Sigmoid colon (tissue), 6 donors: ENCODE measurements at regions not wholly inside any gene's neighbourhood (a gene's known extent, or its start where the extent isn't known, plus 50 kb on each side); places are given as distances from the start of the nearest gene placed in this dataset.

Source experiments
- DNase-seq: peaks from one replicate; pipeline ENCODE4 v3.0.0-alpha.2; 2019
- H3K27ac ChIP-seq, 4 donors: fragments of 200-600 bp; sonication (generic); one replicate each; pipeline ENCODE4 v1.5.1; 2016 to 2019; ENCODE audit warnings: mild to moderate bottlenecking in 1 of 4
- H3K27me3 ChIP-seq, 3 donors: fragments of 200-600 bp; sonication (generic); one replicate each; pipeline ENCODE4 v1.5.1; 2019; ENCODE audit warnings: mild to moderate bottlenecking in 1 of 3
- H3K36me3 ChIP-seq, 4 donors: fragments of 200-600 bp; sonication (generic); one replicate each; pipeline ENCODE4 v1.5.1; 2016 to 2019
- H3K4me1 ChIP-seq, 4 donors: fragments of 200-600 bp; sonication (generic); one replicate each; pipeline ENCODE4 v1.5.1; 2017 to 2019
- H3K4me3 ChIP-seq, 4 donors: fragments of 200-600 bp; sonication (generic); one replicate each; pipeline ENCODE4 v1.5.1; 2017 to 2019; ENCODE audit warnings: mild to moderate bottlenecking in 2 of 4, moderate library complexity in 1 of 4
- H3K9me3 ChIP-seq, 4 donors: fragments of 200-600 bp in 3 of 4; sonication (generic) in 3 of 4; one replicate each; pipeline versions ENCODE4 v1.5.1 to v1.6.1; 2013 to 2019
- EP300 ChIP-seq, 4 donors: sonication (generic); formaldehyde crosslinking; IDR thresholded peaks; one replicate each; pipeline ENCODE4 v1.6.1; 2017; ENCODE audit warnings: antibody characterized with exemption in 4 of 4
- POLR2A ChIP-seq, 2 donors: fragments of 450-650 bp; IDR thresholded peaks; one replicate each; pipeline ENCODE4 v1.6.1; 2016; ENCODE audit warnings: antibody characterized with exemption in 2 of 2, mild to moderate bottlenecking in 2 of 2, moderate library complexity in 2 of 2
- POLR2AphosphoS5 ChIP-seq, 4 donors: sonication (generic); formaldehyde crosslinking; IDR thresholded peaks; one replicate each; pipeline ENCODE4 v1.6.1; 2017; ENCODE audit warnings: antibody characterized with exemption in 4 of 4
- WGBS, 2 donors: extraction: QIAGEN DNeasy Blood & Tissue Kit; methylation state at CpG; one replicate each; pipeline ENCODE4 v1.1.7; 2013; 5-methylcytosine and 5-hydroxymethylcytosine counted together
- intact Hi-C: fragments of 100-400 bp; cut with DNase I; formaldehyde crosslinking; loops from one replicate; pipeline ENCODE4 v1.15.1; 2023
- TF ChIP-seq, protein P1 (sequence below), 4 experiments: fragments of 450-650 bp in 3 of 4; fragments of 200-600 bp in 1 of 4; IDR thresholded peaks; one replicate each; pipeline ENCODE4 v1.5.1; 2016 to 2019; ENCODE audit warnings: antibody characterized with exemption in 4 of 4, mild to moderate bottlenecking in 3 of 4, moderate library complexity in 2 of 4
- donor health status: healthy with polysubstance abuse.
- donor health status: healthy.

DNA sequence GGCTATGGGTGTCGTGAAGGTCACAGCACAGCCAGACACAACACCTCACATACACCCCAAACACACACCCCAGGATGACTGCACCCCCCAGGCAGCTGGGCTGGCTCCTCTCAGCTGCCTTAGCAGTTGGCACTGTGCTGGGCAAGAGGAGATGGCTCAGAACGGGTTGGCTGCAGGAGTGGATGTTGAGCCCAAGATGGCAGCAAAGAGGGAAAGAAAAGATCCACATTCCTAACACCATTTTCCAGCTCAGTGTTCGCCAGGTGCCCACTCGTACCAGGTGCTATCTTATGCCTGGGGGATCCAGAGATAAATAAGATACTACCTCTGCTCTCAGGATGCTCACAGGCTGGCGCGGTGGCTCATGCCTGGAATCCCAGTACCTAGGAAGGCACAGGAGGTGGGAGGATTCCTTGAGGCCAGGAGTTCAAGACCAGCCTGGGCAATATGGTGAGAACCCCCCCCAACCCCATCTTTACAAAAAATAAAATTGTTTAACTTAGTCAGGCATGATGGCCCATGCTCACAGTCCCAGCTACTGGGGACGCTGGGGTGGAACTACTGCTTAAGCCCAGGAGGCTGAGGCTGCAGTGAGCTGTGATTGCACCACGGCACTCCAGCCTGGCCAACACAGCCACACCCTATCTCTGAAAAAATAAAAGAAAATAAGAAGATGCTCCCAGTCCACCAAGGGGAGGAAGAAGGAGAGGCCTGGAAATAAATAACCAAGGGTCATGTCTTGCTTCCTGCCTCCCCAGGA lies 89.7 kb upstream of the ZNF507 start:
- no peaks in the 10 kb centered on the region for H3K9me3 ChIP-seq
- no peak for DNase-seq
- intact Hi-C loops = no loop called here
- no peaks in the 10 kb centered on the region for H3K4me1 ChIP-seq
- 78 to 86% methylated on average over 8 of the region's 8 CpGs for WGBS, 2 donors
- no peak overlapping the region for H3K4me3 ChIP-seq
- no peaks in the 10 kb centered on the region for H3K27me3 ChIP-seq
- no peak overlapping the region for H3K27ac ChIP-seq
- H3K36me3 ChIP-seq = no peaks in the 10 kb centered on the region
- no peak for TF ChIP-seq POLR2AphosphoS5 (IDR thresholded peaks at IDR 0.05)
- TF ChIP-seq POLR2A (IDR thresholded peaks at IDR 0.05) = no peak
- TF ChIP-seq, protein P1, sequence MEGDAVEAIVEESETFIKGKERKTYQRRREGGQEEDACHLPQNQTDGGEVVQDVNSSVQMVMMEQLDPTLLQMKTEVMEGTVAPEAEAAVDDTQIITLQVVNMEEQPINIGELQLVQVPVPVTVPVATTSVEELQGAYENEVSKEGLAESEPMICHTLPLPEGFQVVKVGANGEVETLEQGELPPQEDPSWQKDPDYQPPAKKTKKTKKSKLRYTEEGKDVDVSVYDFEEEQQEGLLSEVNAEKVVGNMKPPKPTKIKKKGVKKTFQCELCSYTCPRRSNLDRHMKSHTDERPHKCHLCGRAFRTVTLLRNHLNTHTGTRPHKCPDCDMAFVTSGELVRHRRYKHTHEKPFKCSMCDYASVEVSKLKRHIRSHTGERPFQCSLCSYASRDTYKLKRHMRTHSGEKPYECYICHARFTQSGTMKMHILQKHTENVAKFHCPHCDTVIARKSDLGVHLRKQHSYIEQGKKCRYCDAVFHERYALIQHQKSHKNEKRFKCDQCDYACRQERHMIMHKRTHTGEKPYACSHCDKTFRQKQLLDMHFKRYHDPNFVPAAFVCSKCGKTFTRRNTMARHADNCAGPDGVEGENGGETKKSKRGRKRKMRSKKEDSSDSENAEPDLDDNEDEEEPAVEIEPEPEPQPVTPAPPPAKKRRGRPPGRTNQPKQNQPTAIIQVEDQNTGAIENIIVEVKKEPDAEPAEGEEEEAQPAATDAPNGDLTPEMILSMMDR (IDR thresholded peaks at IDR 0.05) = no peak
- no peak for TF ChIP-seq EP300 (IDR thresholded peaks at IDR 0.05)

- Histone ChIP-seq H3K27me3 (no peaks in the 10 kb centered on the region), H3K27ac (no peak overlapping the region), H3K36me3 (no peaks in the 10 kb centered on the region), H3K9me3 (no peaks in the 10 kb centered on the region), H3K4me1 (no peaks in the 10 kb centered on the region), H3K4me3 (no peak overlapping the region)
- WGBS, 2 donors = 78 to 80% methylated on average over 15 of the region's 15 CpGs
- TF ChIP-seq, protein P1 (IDR thresholded peaks at IDR 0.05) = no peak
- TF ChIP-seq EP300 (IDR thresholded peaks at IDR 0.05) (no peak), POLR2A (IDR thresholded peaks at IDR 0.05) (no peak), POLR2AphosphoS5 (IDR thresholded peaks at IDR 0.05) (no peak)
- DNase-seq = no peak
- intact Hi-C loops = no loop called here
Measured at GRCh38 chr19:32256341-32256975, 89.0 kb upstream of the ZNF507 start.

DNA sequence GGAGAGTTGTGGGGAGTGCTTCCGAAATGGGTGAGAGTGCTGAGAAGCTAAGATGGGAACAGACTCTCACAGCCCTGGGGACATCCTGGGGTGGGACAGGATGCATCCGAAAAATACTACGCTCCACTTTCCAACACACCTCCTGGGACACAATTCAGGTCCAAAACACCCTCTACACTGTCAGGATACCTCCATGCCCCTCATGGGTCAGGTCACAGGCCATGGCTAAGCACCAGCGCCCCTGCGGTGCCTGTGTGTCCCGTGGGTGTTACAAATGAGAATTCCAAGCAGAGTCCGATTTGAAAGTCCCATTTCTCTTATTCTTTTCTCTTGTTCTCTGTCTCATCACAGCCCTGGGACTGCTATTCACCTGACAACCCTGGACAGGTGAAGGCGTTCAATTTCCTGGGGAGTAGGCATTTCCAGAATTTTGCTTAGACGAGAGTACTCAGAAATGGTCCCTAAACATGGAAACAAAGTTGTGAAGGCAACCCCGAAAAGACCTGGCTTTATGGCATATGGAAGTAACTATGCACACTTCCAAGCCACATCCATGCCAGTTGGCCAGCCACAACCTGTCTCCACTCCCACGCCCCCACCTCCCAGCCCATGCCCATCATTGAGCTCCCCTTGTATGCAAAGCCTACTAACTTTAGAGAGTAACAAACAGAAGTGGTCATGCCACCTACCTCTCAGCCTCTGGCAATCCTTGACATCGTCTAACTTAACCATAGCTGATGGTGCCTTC lies 87.9 kb upstream of the ZNF507 start:
- 78 to 82% methylated on average over 12 of the region's 12 CpGs for WGBS, 2 donors

DNA sequence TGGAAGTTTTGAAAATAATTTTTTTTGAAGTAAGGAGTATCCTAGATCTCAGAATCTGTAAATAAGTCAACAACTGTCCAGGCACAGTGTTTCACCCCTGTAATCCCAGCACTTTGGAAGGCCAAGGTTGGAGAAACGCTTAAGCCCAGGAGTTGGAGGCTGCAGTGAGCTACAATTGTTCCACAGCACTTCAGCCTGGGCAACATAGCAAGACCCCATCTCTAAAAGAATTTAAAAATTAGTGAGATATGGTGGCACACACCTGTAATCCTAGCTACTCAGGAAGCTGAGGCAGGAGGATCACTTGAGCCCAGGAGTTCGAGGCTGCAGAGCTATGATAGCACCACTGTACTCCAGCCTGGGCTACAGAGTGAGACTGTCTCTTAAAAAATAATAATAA lies 87.2 kb upstream of the ZNF507 start:
- intact Hi-C loops = no loop called here
- H3K27me3 ChIP-seq = no peaks in the 10 kb centered on the region
- DNase-seq = no peak
- 78 to 87% methylated on average over 2 of the region's 2 CpGs for WGBS, 2 donors
- H3K4me1 ChIP-seq = no peaks in the 10 kb centered on the region
- H3K9me3 ChIP-seq = no peaks in the 10 kb centered on the region
- no peak overlapping the region for H3K27ac ChIP-seq
- no peak overlapping the region for H3K4me3 ChIP-seq
- TF ChIP-seq, protein P1 (IDR thresholded peaks at IDR 0.05) = no peak
- TF ChIP-seq POLR2AphosphoS5 (IDR thresholded peaks at IDR 0.05) (no peak), EP300 (IDR thresholded peaks at IDR 0.05) (no peak), POLR2A (IDR thresholded peaks at IDR 0.05) (no peak)
- H3K36me3 ChIP-seq = no peaks in the 10 kb centered on the region

More for the DNA sequence above, 87.9 kb upstream of the ZNF507 start:
- Histone ChIP-seq H3K36me3 (no peaks in the 10 kb centered on the region), H3K27ac (no peak overlapping the region), H3K9me3 (no peaks in the 10 kb centered on the region), H3K4me3 (no peak overlapping the region), H3K4me1 (no peaks in the 10 kb centered on the region), H3K27me3 (no peaks in the 10 kb centered on the region)
- TF ChIP-seq, protein P1 (IDR thresholded peaks at IDR 0.05) = no peak
- TF ChIP-seq POLR2A (IDR thresholded peaks at IDR 0.05) (no peak), POLR2AphosphoS5 (IDR thresholded peaks at IDR 0.05) (no peak), EP300 (IDR thresholded peaks at IDR 0.05) (no peak)
- DNase-seq = no peak
- intact Hi-C loops = no loop called here
